Keratinocyte (primary cell): ENCODE measurements at regions not wholly inside any gene's neighbourhood (a gene's known extent, or its start where the extent isn't known, plus 50 kb on each side); places are given as distances from the start of the nearest gene placed in this dataset.

Source experiments
- DNase-seq: peaks from one replicate; pipeline ENCODE4 v3.0.0-alpha.2; 2011; ENCODE audit warnings: low read depth, missing footprints, low spot score
- FAIRE-seq: peaks from 2 replicates; lab custom pipeline; 2011; peaks lifted over from hg19 to GRCh38; lab: Jason Lieb, UNC
- H2AFZ ChIP-seq: 2 replicates; pipeline ENCODE4 v1.6.0; 2012; ENCODE audit warnings: low read length, control low read depth, inconsistent platforms; ENCODE audit not compliant: control insufficient read depth
- H3K27ac ChIP-seq: 2 replicates; pipeline ENCODE4 v1.5.1; 2011; ENCODE audit warnings: low read length; ENCODE audit not compliant: control insufficient read depth, insufficient read depth
- H3K27me3 ChIP-seq: 3 replicates; pipeline ENCODE4 v1.6.0; 2011; ENCODE audit warnings: low read length; ENCODE audit not compliant: control insufficient read depth, insufficient read depth; ENCODE audit errors: extremely low read depth
- H3K36me3 ChIP-seq, 2 experiments: 2 replicates in 1 of 2; 3 replicates in 1 of 2; pipeline ENCODE4 v1.5.1; 2011; ENCODE audit warnings: low read length in 2 of 2, mild to moderate bottlenecking in 1 of 2; ENCODE audit not compliant: control insufficient read depth in 2 of 2, insufficient read depth in 2 of 2; ENCODE audit errors: extremely low read depth in 1 of 2
- H3K4me1 ChIP-seq: 3 replicates; pipeline ENCODE4 v1.5.1; 2011; ENCODE audit warnings: low read length; ENCODE audit not compliant: control insufficient read depth, insufficient read depth; ENCODE audit errors: extremely low read depth
- H3K4me2 ChIP-seq: 3 replicates; pipeline ENCODE4 v1.6.0; 2011; ENCODE audit warnings: low read depth, low read length; ENCODE audit not compliant: control insufficient read depth, insufficient read depth; ENCODE audit errors: extremely low read depth
- H3K4me3 ChIP-seq, 3 experiments: fragments of 200-600 bp in 1 of 3; sonication (generic) in 1 of 3; 2 replicates in 2 of 3; 3 replicates in 1 of 3; pipeline ENCODE4 v1.5.1; 2011 to 2016; ENCODE audit warnings: low read length in 3 of 3, mild to moderate bottlenecking in 3 of 3, control low read depth in 2 of 3, inconsistent platforms in 1 of 3, low read depth in 1 of 3, mixed read lengths in 1 of 3, mixed run types in 1 of 3, moderate library complexity in 1 of 3; ENCODE audit not compliant: control insufficient read depth in 2 of 3, insufficient read depth in 2 of 3; ENCODE audit errors: extremely low read depth in 1 of 3
- H3K79me2 ChIP-seq: 2 replicates; pipeline ENCODE4 v1.6.0; 2012; ENCODE audit warnings: low read length; ENCODE audit not compliant: control insufficient read depth, insufficient read depth
- H3K9ac ChIP-seq: 3 replicates; pipeline ENCODE4 v1.6.0; 2011; ENCODE audit warnings: low read length; ENCODE audit not compliant: control insufficient read depth, insufficient read depth; ENCODE audit errors: extremely low read depth
- H3K9me1 ChIP-seq: 3 replicates; pipeline ENCODE4 v1.6.0; 2011; ENCODE audit warnings: low read length; ENCODE audit not compliant: control insufficient read depth, insufficient read depth; ENCODE audit errors: extremely low read depth
- H3K9me3 ChIP-seq: 2 replicates; pipeline ENCODE4 v1.5.1; 2012; ENCODE audit warnings: low read depth, low read length; ENCODE audit not compliant: control insufficient read depth
- H4K20me1 ChIP-seq: 3 replicates; pipeline ENCODE4 v1.6.0; 2011; ENCODE audit warnings: low read length; ENCODE audit not compliant: control insufficient read depth, insufficient read depth; ENCODE audit errors: extremely low read depth
- EZH2 ChIP-seq: IDR thresholded peaks from one replicate; pipeline ENCODE4 v1.6.1; 2012; ENCODE audit warnings: inconsistent platforms, mild to moderate bottlenecking, low read length, moderate library complexity
- dilution Hi-C: fragments of 300-500 bp; cut with MboI; formaldehyde crosslinking; loops from one replicate; pipeline ENCODE4 v1.7.0; 2020; ENCODE audit warnings: low sequenced_read_pairs; ENCODE audit not compliant: extremely low pct_ligation_motif_present
- TF ChIP-seq, protein P1 (sequence below), 3 experiments: IDR thresholded peaks in 1 of 3; conservative IDR thresholded peaks in 1 of 3; optimal IDR thresholded peaks in 1 of 3; 2 replicates in 2 of 3; 3 replicates in 1 of 3; pipeline versions ENCODE3 to v1.5.1; 2011; ENCODE audit warnings: low read length in 3 of 3, mild to moderate bottlenecking in 3 of 3, moderate library complexity in 2 of 3, control low read depth in 1 of 3, inconsistent platforms in 1 of 3; ENCODE audit not compliant: insufficient read depth in 2 of 3; ENCODE audit errors: extremely low read depth in 1 of 3

- Histone ChIP-seq H3K79me2 (no peaks in the 10 kb centered on the region), H3K4me2 (no peak overlapping the region), H3K9me1 (no peaks in the 10 kb centered on the region), H3K4me1 (no peaks in the 10 kb centered on the region), H3K4me3 (no peak overlapping the region), H3K27me3 (no peaks in the 10 kb centered on the region), H3K27ac (no peak overlapping the region), H3K9ac (no peak overlapping the region), H3K9me3 (no peaks in the 10 kb centered on the region), H3K36me3 (no peaks in the 10 kb centered on the region), H2AFZ (no peak overlapping the region), H4K20me1 (no peaks in the 10 kb centered on the region)
- no peak for FAIRE-seq
- dilution Hi-C loops = no loop called here
- TF ChIP-seq, protein P1, sequence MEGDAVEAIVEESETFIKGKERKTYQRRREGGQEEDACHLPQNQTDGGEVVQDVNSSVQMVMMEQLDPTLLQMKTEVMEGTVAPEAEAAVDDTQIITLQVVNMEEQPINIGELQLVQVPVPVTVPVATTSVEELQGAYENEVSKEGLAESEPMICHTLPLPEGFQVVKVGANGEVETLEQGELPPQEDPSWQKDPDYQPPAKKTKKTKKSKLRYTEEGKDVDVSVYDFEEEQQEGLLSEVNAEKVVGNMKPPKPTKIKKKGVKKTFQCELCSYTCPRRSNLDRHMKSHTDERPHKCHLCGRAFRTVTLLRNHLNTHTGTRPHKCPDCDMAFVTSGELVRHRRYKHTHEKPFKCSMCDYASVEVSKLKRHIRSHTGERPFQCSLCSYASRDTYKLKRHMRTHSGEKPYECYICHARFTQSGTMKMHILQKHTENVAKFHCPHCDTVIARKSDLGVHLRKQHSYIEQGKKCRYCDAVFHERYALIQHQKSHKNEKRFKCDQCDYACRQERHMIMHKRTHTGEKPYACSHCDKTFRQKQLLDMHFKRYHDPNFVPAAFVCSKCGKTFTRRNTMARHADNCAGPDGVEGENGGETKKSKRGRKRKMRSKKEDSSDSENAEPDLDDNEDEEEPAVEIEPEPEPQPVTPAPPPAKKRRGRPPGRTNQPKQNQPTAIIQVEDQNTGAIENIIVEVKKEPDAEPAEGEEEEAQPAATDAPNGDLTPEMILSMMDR (optimal IDR thresholded peaks at IDR 0.05 in 1 of 3, IDR thresholded peaks at IDR 0.05 in 1 of 3, conservative IDR thresholded peaks at IDR 0.05 in 1 of 3; ENCODE audit: extremely low read depth in 1 of 3, insufficient read depth in 2 of 3, low read length in 3 of 3) = no peak
- TF ChIP-seq EZH2 = no peak
- DNase-seq = no peak
Observed at GRCh38 chr7:96931891-96932290, 73.5 kb upstream of the DLX6 start.

DNA sequence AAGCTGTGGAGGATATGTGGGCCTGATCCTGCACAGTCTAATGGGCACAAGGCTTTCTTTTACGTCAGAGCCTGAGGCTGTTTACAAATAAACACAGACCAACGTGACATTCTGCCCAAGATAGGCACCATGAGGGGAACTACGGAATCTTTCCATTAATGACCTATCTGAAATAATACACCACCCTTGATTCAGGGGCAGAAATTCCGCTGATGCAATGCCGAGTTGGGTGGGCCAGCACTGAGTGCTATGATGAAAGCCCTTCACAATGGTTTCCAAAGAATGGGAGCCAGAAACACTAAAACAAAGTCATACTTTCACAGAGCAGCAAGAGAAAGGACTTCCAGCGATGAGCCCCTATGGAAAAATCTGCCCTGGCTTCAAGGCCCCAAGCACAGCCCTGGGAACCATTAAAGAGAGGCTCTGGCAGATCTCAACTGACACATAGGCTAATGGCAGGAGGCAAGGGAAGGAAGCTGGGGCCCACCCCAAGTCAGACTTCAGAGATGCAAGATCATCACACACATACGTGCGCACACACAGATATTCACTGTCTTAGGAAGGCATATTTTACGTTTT lies 72.2 kb upstream of the DLX6 start:
- H3K9ac ChIP-seq = no peak overlapping the region
- no peaks in the 10 kb centered on the region for H3K9me1 ChIP-seq
- no peak overlapping the region for H2AFZ ChIP-seq
- H3K4me2 ChIP-seq = no peak overlapping the region
- H3K4me1 ChIP-seq = no peaks in the 10 kb centered on the region
- FAIRE-seq (no peak), DNase-seq (no peak)
- no peaks in the 10 kb centered on the region for H4K20me1 ChIP-seq
- H3K27ac ChIP-seq = no peak overlapping the region
- H3K36me3 ChIP-seq = no peaks in the 10 kb centered on the region
- no peaks in the 10 kb centered on the region for H3K9me3 ChIP-seq
- no peaks in the 10 kb centered on the region for H3K27me3 ChIP-seq
- dilution Hi-C loops = no loop called here
- TF ChIP-seq, protein P1 (optimal IDR thresholded peaks at IDR 0.05 in 1 of 3, IDR thresholded peaks at IDR 0.05 in 1 of 3, conservative IDR thresholded peaks at IDR 0.05 in 1 of 3; ENCODE audit: extremely low read depth in 1 of 3, insufficient read depth in 2 of 3, low read length in 3 of 3) = no peak
- TF ChIP-seq EZH2 = no peak
- no peaks in the 10 kb centered on the region for H3K79me2 ChIP-seq
- no peak overlapping the region for H3K4me3 ChIP-seq
